ENCODE measurements at regions not wholly inside any gene's neighbourhood (a gene's known extent, or its start where the extent isn't known, plus 50 kb on each side); places are given as distances from the start of the nearest gene placed in this dataset.

DNA sequence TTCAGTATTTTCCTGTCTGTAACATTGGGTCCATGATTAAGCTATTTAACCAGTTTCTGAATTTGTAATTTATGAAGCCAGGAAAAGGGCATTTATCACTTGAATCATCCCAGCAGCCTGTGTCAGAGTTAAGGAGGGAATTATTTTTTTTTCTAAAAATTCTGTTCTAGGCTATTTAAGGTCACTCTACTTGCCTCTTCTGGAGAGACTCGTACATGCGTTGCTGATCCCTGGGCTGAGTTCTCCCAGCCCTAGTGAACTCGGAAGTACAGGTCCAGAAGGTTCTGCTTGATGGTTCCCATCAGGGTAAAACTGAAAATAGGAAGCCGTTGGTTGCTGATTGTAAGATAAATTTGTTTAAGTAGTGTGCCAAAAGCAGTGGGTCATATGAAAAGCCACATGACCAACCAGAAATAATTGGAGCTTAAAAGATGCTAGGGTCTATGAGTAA is 90.7 kb downstream of the GPR88 start:
- TF ChIP-seq, protein P1, sequence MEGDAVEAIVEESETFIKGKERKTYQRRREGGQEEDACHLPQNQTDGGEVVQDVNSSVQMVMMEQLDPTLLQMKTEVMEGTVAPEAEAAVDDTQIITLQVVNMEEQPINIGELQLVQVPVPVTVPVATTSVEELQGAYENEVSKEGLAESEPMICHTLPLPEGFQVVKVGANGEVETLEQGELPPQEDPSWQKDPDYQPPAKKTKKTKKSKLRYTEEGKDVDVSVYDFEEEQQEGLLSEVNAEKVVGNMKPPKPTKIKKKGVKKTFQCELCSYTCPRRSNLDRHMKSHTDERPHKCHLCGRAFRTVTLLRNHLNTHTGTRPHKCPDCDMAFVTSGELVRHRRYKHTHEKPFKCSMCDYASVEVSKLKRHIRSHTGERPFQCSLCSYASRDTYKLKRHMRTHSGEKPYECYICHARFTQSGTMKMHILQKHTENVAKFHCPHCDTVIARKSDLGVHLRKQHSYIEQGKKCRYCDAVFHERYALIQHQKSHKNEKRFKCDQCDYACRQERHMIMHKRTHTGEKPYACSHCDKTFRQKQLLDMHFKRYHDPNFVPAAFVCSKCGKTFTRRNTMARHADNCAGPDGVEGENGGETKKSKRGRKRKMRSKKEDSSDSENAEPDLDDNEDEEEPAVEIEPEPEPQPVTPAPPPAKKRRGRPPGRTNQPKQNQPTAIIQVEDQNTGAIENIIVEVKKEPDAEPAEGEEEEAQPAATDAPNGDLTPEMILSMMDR (IDR thresholded peaks at IDR 0.05; ENCODE audit: low read length, missing control alignments), result no peak
- no peak for DNase-seq (ENCODE audit: low read depth)
- H3K4me3 ChIP-seq (replicated peaks; ENCODE audit: low read depth, low read length), result no peak overlapping the region

DNA sequence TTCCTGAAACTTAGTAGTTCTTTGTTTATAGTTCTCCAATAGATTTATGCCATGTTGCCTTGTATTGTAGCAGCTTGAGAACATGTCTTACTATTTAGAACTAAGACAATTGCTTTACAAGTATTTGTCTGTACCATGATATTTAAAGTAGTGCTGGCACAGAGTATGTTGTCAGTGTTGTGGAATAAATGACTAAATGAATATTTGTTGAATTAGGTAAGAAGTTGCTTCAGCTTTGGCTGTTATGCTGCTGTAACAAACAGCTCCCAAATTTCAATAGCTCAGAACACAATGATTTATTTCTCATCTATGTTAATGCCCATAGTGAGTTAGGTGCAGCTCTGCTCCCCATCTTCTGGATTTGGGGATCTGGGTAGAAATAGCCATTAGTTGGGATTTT is 90.2 kb upstream of the VCAM1 start:
- TF ChIP-seq, protein P1 (IDR thresholded peaks at IDR 0.05; ENCODE audit: low read length, missing control alignments), result no peak
- H3K4me3 ChIP-seq (replicated peaks; ENCODE audit: low read depth, low read length), result no peak overlapping the region
- DNase-seq (ENCODE audit: low read depth), result peak; percentile 64

DNA sequence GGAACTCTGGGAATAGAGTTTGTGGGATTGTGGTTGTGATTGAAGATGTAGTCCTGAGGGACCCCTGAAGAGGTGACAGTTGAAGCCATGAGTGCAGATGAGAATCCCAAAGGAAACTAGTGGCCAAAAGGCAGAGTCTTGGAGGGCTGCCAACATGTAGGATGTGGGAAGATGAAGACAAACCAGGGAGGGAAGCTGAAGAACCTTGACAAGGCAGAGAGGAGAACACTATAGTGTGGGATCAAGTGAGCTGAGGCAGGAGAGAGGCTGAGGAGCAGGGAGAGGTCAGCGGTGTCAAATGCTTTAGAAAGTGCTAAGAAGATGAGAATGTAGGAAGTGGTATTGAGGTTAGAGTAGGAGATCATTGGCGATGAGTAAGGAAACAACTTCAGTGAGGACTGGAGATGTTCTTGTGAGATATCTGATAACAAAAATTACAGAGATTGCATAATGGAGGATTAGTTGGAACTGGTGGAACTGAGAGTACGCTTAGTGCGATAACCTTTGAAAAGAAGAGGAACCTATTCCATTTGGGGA is 88.5 kb upstream of the VCAM1 start:
- H3K4me3 ChIP-seq (replicated peaks; ENCODE audit: low read depth, low read length), result no peak overlapping the region
- peak; percentile 73 for DNase-seq (ENCODE audit: low read depth)
- TF ChIP-seq, protein P1 (IDR thresholded peaks at IDR 0.05; ENCODE audit: low read length, missing control alignments), result no peak

DNA sequence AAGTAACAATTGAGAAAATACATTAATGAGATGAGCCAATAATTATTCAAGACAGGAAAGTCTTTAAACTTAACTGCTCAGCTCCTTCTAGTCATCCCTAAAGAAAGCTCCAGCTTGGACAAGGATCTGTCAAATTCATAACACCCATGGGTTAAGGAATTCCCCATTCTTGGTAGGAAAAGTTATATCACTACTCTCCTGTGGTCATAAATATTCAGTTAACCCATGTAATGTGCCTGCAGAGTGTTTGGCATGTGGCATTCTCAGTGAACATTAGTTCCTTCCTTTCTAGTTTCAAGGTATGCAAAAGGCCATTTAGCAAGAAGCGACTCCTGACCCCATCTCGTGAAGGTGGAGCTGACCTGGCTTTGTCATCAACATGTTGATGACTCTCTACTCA is 76.7 kb upstream of the VCAM1 start:
- H3K4me3 ChIP-seq (replicated peaks; ENCODE audit: low read depth, low read length), result no peak overlapping the region
- TF ChIP-seq, protein P1 (IDR thresholded peaks at IDR 0.05; ENCODE audit: low read length, missing control alignments), result no peak
- DNase-seq (ENCODE audit: low read depth), result no peak

DNA sequence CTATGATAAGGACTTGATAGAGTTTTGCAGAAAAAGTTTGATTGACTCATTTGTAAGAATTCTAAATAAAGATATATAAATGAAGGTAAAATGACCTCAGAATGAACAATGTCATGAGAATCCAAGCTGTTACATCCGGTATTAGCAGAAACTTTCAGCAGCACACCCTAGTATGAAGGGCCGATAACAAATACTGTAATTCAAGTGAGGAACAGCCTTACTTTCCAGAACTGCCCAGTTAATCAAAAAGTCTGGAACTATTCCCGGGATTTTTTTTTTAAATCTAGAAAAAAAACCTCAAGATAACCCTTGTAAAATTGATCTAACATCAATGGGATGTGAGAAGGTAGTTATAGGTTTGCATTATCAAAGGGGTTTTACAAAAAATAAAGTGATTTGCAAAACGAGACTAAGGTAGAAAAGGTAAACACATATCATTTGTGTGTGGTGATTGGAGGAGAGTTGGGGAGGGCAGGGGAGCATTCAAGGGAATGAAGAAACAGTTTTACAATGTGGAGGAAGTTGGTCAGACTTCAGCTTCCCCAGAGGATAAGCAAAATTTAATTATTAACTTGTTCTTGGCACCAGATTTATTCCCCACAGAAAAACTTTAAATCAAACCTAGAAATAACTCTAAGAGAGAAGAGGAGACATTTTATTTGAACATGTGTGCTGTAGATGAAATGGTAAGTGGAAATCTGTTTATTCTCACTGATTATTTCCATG is 75.9 kb upstream of the VCAM1 start:
- TF ChIP-seq, protein P1 (IDR thresholded peaks at IDR 0.05; ENCODE audit: low read length, missing control alignments), result no peak
- peak; percentile 69 for DNase-seq (ENCODE audit: low read depth)

DNA sequence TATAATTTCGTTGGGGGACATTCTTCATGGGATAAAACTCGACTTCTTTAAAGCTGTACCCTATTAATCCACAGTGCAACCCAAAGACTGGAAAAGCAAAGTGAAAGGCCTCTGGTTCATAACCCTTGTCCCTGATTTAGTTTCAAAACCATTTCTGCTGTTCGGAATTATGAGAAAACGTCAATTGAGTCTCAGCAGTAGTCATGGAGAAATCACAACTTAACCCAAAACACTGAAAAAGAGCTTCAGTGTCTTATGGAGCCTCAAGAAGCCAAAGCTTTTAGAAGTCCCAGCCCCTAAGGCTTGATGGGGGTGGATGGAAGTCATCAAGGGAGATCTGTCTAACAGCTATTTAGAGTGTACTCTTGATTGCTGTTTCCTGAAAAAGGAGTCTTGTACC is 73.5 kb upstream of the VCAM1 start:
- TF ChIP-seq, protein P1 (IDR thresholded peaks at IDR 0.05; ENCODE audit: low read length, missing control alignments), result no peak
- H3K4me3 ChIP-seq (replicated peaks; ENCODE audit: low read depth, low read length), result no peak overlapping the region
- no peak for DNase-seq (ENCODE audit: low read depth)

More for the DNA sequence above, 75.9 kb upstream of the VCAM1 start:
- peak overlapping the region; percentile 21 for H3K4me3 ChIP-seq (replicated peaks; ENCODE audit: low read depth, low read length)

DNA sequence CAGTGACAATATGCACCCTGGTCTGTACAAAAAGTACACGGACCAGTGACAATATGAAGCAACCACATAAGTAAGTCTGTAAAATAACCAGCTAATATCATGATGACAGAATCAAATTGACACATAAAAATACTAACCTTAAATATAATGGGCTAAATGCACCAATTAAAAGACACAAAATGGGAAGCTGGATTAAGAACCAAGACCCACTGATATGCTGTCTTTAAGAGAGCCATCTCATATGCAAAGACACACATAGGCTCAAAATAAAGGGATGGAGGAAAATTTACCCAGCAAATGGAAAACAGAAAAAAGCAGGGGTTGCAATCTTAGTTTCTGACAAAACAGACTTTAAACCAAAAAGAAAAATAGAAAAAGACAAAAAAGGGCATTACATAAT is 70.4 kb upstream of the VCAM1 start:
- H3K4me3 ChIP-seq (replicated peaks; ENCODE audit: low read depth, low read length), result no peak overlapping the region
- no peak for DNase-seq (ENCODE audit: low read depth)
- TF ChIP-seq, protein P1 (IDR thresholded peaks at IDR 0.05; ENCODE audit: low read length, missing control alignments), result no peak

All from fibroblast of pulmonary artery (primary cell).